HG03280 (cell line): ENCODE measurements at regions not wholly inside any gene's neighbourhood (a gene's known extent, or its start where the extent isn't known, plus 50 kb on each side); places are given as distances from the start of the nearest gene placed in this dataset.
"Not testable (repeated sequence)": the region's sequence is repeated elsewhere in the genome, so short reads cannot be mapped to it uniquely, and the experiment has no call there.

Experiments
- ATAC-seq: cut with Tn5 transposase; IDR thresholded peaks from one replicate; pipeline ENCODE4 v1.9.1; 2021; ENCODE audit warnings: mild to moderate bottlenecking, moderate library complexity; ENCODE audit not compliant: unreplicated experiment

GRCh38 chr9:73337182-73337581 lies 185.5 kb downstream of the ANXA1 start:
- ATAC-seq: not testable (repeated sequence)

GRCh38 chr9:73344060-73344459 lies 192.4 kb downstream of the ANXA1 start:
- ATAC-seq: no peak

GRCh38 chr9:73347123-73347522 lies 195.5 kb downstream of the ANXA1 start:
- ATAC-seq: no peak

GRCh38 chr9:73347720-73348119 lies 196.1 kb downstream of the ANXA1 start:
- ATAC-seq: no peak

- no peak for ATAC-seq
Measured at GRCh38 chr9:73348471-73348870, 196.8 kb downstream of the ANXA1 start.

GRCh38 chr9:73349476-73349875 lies 197.8 kb downstream of the ANXA1 start:
- ATAC-seq: no peak

GRCh38 chr9:73357607-73358006 lies 205.9 kb downstream of the ANXA1 start:
- no peak for ATAC-seq

GRCh38 chr9:73370053-73370452 lies 218.4 kb downstream of the ANXA1 start:
- ATAC-seq: no peak

- ATAC-seq: no peak
Measured at GRCh38 chr9:73371801-73372200, 220.1 kb downstream of the ANXA1 start.

GRCh38 chr9:73380411-73380810 lies 228.7 kb downstream of the ANXA1 start:
- no peak for ATAC-seq

- no peak for ATAC-seq
Measured at GRCh38 chr9:73402081-73403028, 250.7 kb downstream of the ANXA1 start.

GRCh38 chr9:73411494-73411893 lies 259.8 kb downstream of the ANXA1 start:
- no peak for ATAC-seq

GRCh38 chr9:73412874-73413273 lies 261.2 kb downstream of the ANXA1 start:
- no peak for ATAC-seq

GRCh38 chr9:73423891-73424290 lies 272.2 kb downstream of the ANXA1 start:
- ATAC-seq: no peak

- ATAC-seq: no peak
Measured at GRCh38 chr9:73426269-73426668, 274.6 kb downstream of the ANXA1 start.

GRCh38 chr9:73434826-73435225 lies 283.2 kb downstream of the ANXA1 start:
- no peak for ATAC-seq

- ATAC-seq: peak; percentile 75
Measured at GRCh38 chr9:73437758-73438157, 286.1 kb downstream of the ANXA1 start.

GRCh38 chr9:73439839-73440238 lies 288.2 kb downstream of the ANXA1 start:
- not testable (repeated sequence) for ATAC-seq

GRCh38 chr9:73441223-73441622 lies 289.6 kb downstream of the ANXA1 start:
- ATAC-seq: no peak

GRCh38 chr9:73441890-73442818 lies 290.5 kb downstream of the ANXA1 start:
- ATAC-seq: no peak

GRCh38 chr9:73444821-73445220 lies 293.2 kb downstream of the ANXA1 start:
- no peak for ATAC-seq

- ATAC-seq: not testable (repeated sequence)
Measured at GRCh38 chr9:73445384-73445783, 293.7 kb downstream of the ANXA1 start.
